ENCODE measurements at regions not wholly inside any gene's neighbourhood (a gene's known extent, or its start where the extent isn't known, plus 50 kb on each side); places are given as distances from the start of the nearest gene placed in this dataset. TPM values are rescaled to one million over a fixed set of nuclear protein-coding genes. Genes with fewer than 3 reads are reported as not detected.

GRCh38 chr3:96755519-96755918, 58.9 kb upstream of the EPHA6 start:
- no peak overlapping the region for H3K27ac Mint-ChIP-seq (ENCODE audit: unreplicated experiment)
- H3K36me3 Mint-ChIP-seq (ENCODE audit: low read depth), result no peaks in the 10 kb centered on the region
- no peaks in the 10 kb centered on the region for H3K9me3 Mint-ChIP-seq

GRCh38 chr3:96756516-96756915, 57.9 kb upstream of the EPHA6 start:
- H3K9me3 Mint-ChIP-seq, result no peaks in the 10 kb centered on the region
- H3K36me3 Mint-ChIP-seq (ENCODE audit: low read depth), result no peaks in the 10 kb centered on the region
- no peak overlapping the region for H3K4me3 Mint-ChIP-seq
- peaks cover 9% of the 10 kb centered on the region for H3K4me1 Mint-ChIP-seq
- DNase-seq (ENCODE audit: low read depth, low spot score), result no peak
- TF ChIP-seq CTCF (conservative IDR thresholded peaks at IDR 0.05), result no peak
- H3K27ac Mint-ChIP-seq (ENCODE audit: unreplicated experiment), result no peak overlapping the region
- H3K27me3 Mint-ChIP-seq (ENCODE audit: low read depth), result no peaks in the 10 kb centered on the region

More at GRCh38 chr3:96755519-96755918, 58.9 kb upstream of the EPHA6 start:
- Mint-ChIP-seq H3K27me3 (ENCODE audit: low read depth) (no peaks in the 10 kb centered on the region), H3K4me3 (no peak overlapping the region), H3K4me1 (peaks cover 9% of the 10 kb centered on the region)
- no peak for DNase-seq (ENCODE audit: low read depth, low spot score)
- no peak for TF ChIP-seq CTCF (conservative IDR thresholded peaks at IDR 0.05)

GRCh38 chr3:96760956-96761355, 53.4 kb upstream of the EPHA6 start:
- no peaks in the 10 kb centered on the region for H3K27me3 Mint-ChIP-seq (ENCODE audit: low read depth)
- H3K9me3 Mint-ChIP-seq, result peaks cover 7% of the 10 kb centered on the region
- no peak overlapping the region for H3K4me3 Mint-ChIP-seq
- no peak overlapping the region for H3K27ac Mint-ChIP-seq (ENCODE audit: unreplicated experiment)
- H3K36me3 Mint-ChIP-seq (ENCODE audit: low read depth), result no peaks in the 10 kb centered on the region
- peaks cover 9% of the 10 kb centered on the region for H3K4me1 Mint-ChIP-seq
- no peak for TF ChIP-seq CTCF (conservative IDR thresholded peaks at IDR 0.05)
- no peak for DNase-seq (ENCODE audit: low read depth, low spot score)

Small RNA genes lying in the stretch of these regions (microRNA-seq; reads per million reads assigned to microRNA genes)
- not detected for gene MIR8060
